ENCODE measurements at regions not wholly inside any gene's neighbourhood (a gene's known extent, or its start where the extent isn't known, plus 50 kb on each side); places are given as distances from the start of the nearest gene placed in this dataset.

GRCh38 chr18:29882620-29883019, 1159.9 kb downstream of the DSC3 start:
- no peak overlapping the region for H3K56ac ChIP-seq (replicated peaks; ENCODE audit: insufficient read length, low read depth, low read length)
- no peak overlapping the region for H2AK5ac ChIP-seq (ENCODE audit: low read depth, low read length)
- H2AFZ ChIP-seq (ENCODE audit: low read length), result no peak overlapping the region
- no peak for DNase-seq (ENCODE audit: low read depth in 1 of 2, low spot score in 2 of 2)
- H3K4me1 ChIP-seq (replicated peaks in 1 of 4; ENCODE audit: control insufficient read depth in 3 of 4, insufficient read depth in 4 of 4, low read length in 3 of 4), result no peaks in the 10 kb centered on the region
- no peak overlapping the region for H2BK12ac ChIP-seq (ENCODE audit: low read depth, low read length)
- no peak overlapping the region for H2BK15ac ChIP-seq (ENCODE audit: low read length)
- no peak overlapping the region for H3K9ac ChIP-seq (replicated peaks in 1 of 4; ENCODE audit: extremely low read depth in 1 of 4, low read depth in 3 of 4, low read length in 3 of 4)
- H3K79me1 ChIP-seq (ENCODE audit: low read depth, low read length), result no peaks in the 10 kb centered on the region
- H3K27me3 ChIP-seq (replicated peaks in 1 of 4; ENCODE audit: control insufficient read depth in 3 of 4, extremely low read depth in 1 of 4, insufficient read depth in 3 of 4, low read length in 3 of 4), result no peaks in the 10 kb centered on the region
- ChIA-PET POLR2A (ENCODE audit: partially characterized antibody) (no interaction called here), CTCF (ENCODE audit: partially characterized antibody) (no interaction called here)
- H3K4ac ChIP-seq (replicated peaks; ENCODE audit: insufficient read length, low read depth, low read length), result no peak overlapping the region
- no peaks in the 10 kb centered on the region for H3K23me2 ChIP-seq (ENCODE audit: low read depth, low read length)
- H3K14ac ChIP-seq (ENCODE audit: insufficient read length), result no peak overlapping the region
- no peaks in the 10 kb centered on the region for H3K36me3 ChIP-seq (ENCODE audit: control insufficient read depth in 2 of 4, insufficient read depth in 4 of 4, low read length in 3 of 4)
- H3K18ac ChIP-seq (ENCODE audit: extremely low read depth, low read length), result no peak overlapping the region
- TF ChIP-seq RFX5 (IDR thresholded peaks at IDR 0.05; ENCODE audit: borderline replicate concordance, low read depth, low read length) (no peak), BACH1 (IDR thresholded peaks at IDR 0.05; ENCODE audit: low read length) (no peak)
- no peaks in the 10 kb centered on the region for H4K20me1 ChIP-seq (replicated peaks in 1 of 2; ENCODE audit: control insufficient read depth in 1 of 2, insufficient read depth in 2 of 2, low read length in 2 of 2)
- no peak overlapping the region for H3K23ac ChIP-seq (ENCODE audit: insufficient read length)
- no peak for FAIRE-seq
- no peak overlapping the region for H4K91ac ChIP-seq (replicated peaks; ENCODE audit: insufficient read length, low read length)
- no peak overlapping the region for H3K4me3 ChIP-seq (ENCODE audit: extremely low read depth in 1 of 4, insufficient read depth in 2 of 4, low read depth in 3 of 4, low read length in 4 of 4)
- no peak overlapping the region for H4K8ac ChIP-seq (ENCODE audit: extremely low read depth, insufficient read depth, low read length)
- WGBS, 2 experiments (ENCODE audit: extremely low coverage in 1 of 2, insufficient coverage in 1 of 2, insufficient read length in 1 of 2, insufficient replicate concordance in 2 of 2, low coverage in 1 of 2, low lambda C conversion rate in 2 of 2, missing lambda C conversion rate in 1 of 2), result 96% methylated on average over 1 of the region's 1 CpG; no CpG with 5 or more reads in 1 of the 2 experiments
- H2BK120ac ChIP-seq (replicated peaks; ENCODE audit: low read depth, low read length), result no peak overlapping the region
- H2BK20ac ChIP-seq (ENCODE audit: low read length), result no peak overlapping the region
- no peak overlapping the region for H3K4me2 ChIP-seq (ENCODE audit: insufficient read depth in 1 of 2, low read depth in 2 of 2, low read length in 2 of 2)
- no peaks in the 10 kb centered on the region for H3K9me3 ChIP-seq (ENCODE audit: insufficient read depth in 2 of 2, low read depth in 1 of 2, low read length in 1 of 2)
- no peaks in the 10 kb centered on the region for H3K79me2 ChIP-seq (ENCODE audit: control insufficient read depth in 1 of 2, insufficient read depth in 2 of 2, low read length in 2 of 2)
- H2BK5ac ChIP-seq (ENCODE audit: low read depth, low read length), result no peak overlapping the region
- no peak overlapping the region for H4K5ac ChIP-seq (ENCODE audit: insufficient read length, low read depth, low read length)
- no peak overlapping the region for H3K27ac ChIP-seq (ENCODE audit: low read depth, low read length)
